ENCODE measurements at regions not wholly inside any gene's neighbourhood (a gene's known extent, or its start where the extent isn't known, plus 50 kb on each side); places are given as distances from the start of the nearest gene placed in this dataset.

DNA sequence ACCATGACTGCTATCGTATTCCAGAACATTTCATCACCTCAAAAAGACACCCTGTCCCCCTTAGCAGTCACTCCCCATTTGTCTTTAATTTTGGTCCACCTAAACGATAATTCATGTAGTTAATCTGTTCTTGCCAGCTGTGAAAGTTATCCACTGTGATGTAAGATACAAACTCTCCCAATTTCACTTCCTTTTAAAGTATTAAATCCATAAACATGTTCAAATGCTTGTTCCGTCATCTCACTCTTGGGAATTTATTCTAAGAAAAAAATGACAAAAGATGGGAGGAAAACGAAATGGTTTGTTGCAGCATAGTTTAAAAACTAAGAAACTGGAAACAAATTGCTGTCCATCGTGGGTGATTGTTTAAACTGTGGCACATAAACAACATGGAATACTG is 53.7 kb upstream of the IRF2 start:
- no peak for DNase-seq

- DNase-seq = no peak
Measured at GRCh38 chr4:184526228-184526627, 51.9 kb upstream of the IRF2 start.
